Gastrocnemius medialis (tissue), 4 donors: ENCODE measurements at regions not wholly inside any gene's neighbourhood (a gene's known extent, or its start where the extent isn't known, plus 50 kb on each side); places are given as distances from the start of the nearest gene placed in this dataset.

ENCODE experiments used
- ATAC-seq, 2 donors: fragments of 150-250 bp; one replicate each; pipeline ENCODE4 v1.9.1; 2016
- DNase-seq, 2 donors: peaks; one replicate each; pipeline ENCODE4 v3.0.0-alpha.2; 2019
- H3K27ac ChIP-seq, 4 donors: fragments of 200-600 bp; sonication (generic); 1 replicate in 1 of 4; 2 replicates in 3 of 4; pipeline ENCODE4 v1.5.1; 2016 to 2018; ENCODE audit warnings: mild to moderate bottlenecking in 2 of 4, moderate library complexity in 1 of 4
- H3K27me3 ChIP-seq, 3 donors: fragments of 200-600 bp; sonication (generic) in 2 of 3; 1 replicate in 1 of 3; 2 replicates in 2 of 3; pipeline versions ENCODE4 v1.5.1 to v1.6.0; 2016 to 2019; ENCODE audit warnings: mild to moderate bottlenecking in 1 of 3, moderate library complexity in 1 of 3
- H3K36me3 ChIP-seq, 2 donors: fragments of 200-600 bp; sonication (generic) in 1 of 2; one replicate each; pipeline ENCODE4 v1.5.1; 2017 to 2018
- H3K4me1 ChIP-seq, 2 donors: fragments of 200-600 bp; sonication (generic) in 1 of 2; one replicate each; pipeline ENCODE4 v1.5.1; 2016 to 2017; ENCODE audit warnings: mild to moderate bottlenecking in 2 of 2
- H3K4me3 ChIP-seq, 4 donors: fragments of 200-600 bp; sonication (generic) in 3 of 4; 1 replicate in 1 of 4; 2 replicates in 3 of 4; pipeline ENCODE4 v1.5.1; 2016 to 2019; ENCODE audit warnings: mild to moderate bottlenecking in 2 of 4
- H3K9me3 ChIP-seq, 3 donors: fragments of 200-600 bp; sonication (generic) in 2 of 3; 1 replicate in 1 of 3; 2 replicates in 2 of 3; pipeline ENCODE4 v1.5.1; 2016 to 2019
- POLR2A ChIP-seq, 2 donors: fragments of 450-650 bp; IDR thresholded peaks; one replicate each; pipeline ENCODE4 v1.6.1; 2017; ENCODE audit warnings: antibody characterized with exemption in 2 of 2, mild to moderate bottlenecking in 2 of 2, moderate library complexity in 2 of 2
- in situ Hi-C, 4 donors: fragments of 200-750 bp; cut with MboI; loops; one replicate each; pipeline versions ENCODE4 v1.15.0 to v1.8.0; 2017; ENCODE audit warnings: low sequenced_read_pairs in 4 of 4
- intact Hi-C: fragments of 100-400 bp; cut with DNase I; formaldehyde crosslinking; loops from one replicate; pipeline ENCODE4 v1.15.1; 2023; ENCODE audit warnings: low total_unique reads
- TF ChIP-seq, protein P1 (sequence below), 5 experiments: fragments of 450-650 bp in 3 of 5; fragments of 200-600 bp in 2 of 5; sonication (generic) in 2 of 5; IDR thresholded peaks in 4 of 5; conservative IDR thresholded peaks in 1 of 5; 1 replicate in 4 of 5; 2 replicates in 1 of 5; pipeline ENCODE4 v1.5.1; 2016 to 2019; ENCODE audit warnings: antibody characterized with exemption in 5 of 5, mild to moderate bottlenecking in 3 of 5, moderate library complexity in 3 of 5

DNA sequence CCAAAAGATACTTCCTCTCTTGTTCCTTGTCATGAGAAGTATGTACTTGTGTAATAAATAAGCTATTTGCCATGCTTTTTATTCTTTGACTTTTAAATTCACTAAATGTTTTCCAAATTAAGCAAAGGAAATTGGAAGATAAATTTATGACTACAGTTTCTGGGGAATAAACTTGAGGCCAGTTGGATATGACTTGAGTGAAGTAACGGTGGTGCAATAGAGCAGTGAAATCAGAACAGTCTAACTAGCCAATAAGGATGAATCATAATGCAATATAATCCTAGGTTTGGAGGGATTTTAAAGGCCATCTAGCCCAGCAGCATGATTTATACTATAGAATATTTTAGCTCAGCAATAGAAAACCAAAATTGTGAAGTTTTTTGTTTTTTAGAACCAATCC, 183.8 kb upstream of the TCF21 start:
- no peaks in the 10 kb centered on the region for H3K36me3 ChIP-seq
- TF ChIP-seq, protein P1, sequence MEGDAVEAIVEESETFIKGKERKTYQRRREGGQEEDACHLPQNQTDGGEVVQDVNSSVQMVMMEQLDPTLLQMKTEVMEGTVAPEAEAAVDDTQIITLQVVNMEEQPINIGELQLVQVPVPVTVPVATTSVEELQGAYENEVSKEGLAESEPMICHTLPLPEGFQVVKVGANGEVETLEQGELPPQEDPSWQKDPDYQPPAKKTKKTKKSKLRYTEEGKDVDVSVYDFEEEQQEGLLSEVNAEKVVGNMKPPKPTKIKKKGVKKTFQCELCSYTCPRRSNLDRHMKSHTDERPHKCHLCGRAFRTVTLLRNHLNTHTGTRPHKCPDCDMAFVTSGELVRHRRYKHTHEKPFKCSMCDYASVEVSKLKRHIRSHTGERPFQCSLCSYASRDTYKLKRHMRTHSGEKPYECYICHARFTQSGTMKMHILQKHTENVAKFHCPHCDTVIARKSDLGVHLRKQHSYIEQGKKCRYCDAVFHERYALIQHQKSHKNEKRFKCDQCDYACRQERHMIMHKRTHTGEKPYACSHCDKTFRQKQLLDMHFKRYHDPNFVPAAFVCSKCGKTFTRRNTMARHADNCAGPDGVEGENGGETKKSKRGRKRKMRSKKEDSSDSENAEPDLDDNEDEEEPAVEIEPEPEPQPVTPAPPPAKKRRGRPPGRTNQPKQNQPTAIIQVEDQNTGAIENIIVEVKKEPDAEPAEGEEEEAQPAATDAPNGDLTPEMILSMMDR (IDR thresholded peaks at IDR 0.05 in 4 of 5, conservative IDR thresholded peaks at IDR 0.05 in 1 of 5): no peak
- no peak for TF ChIP-seq POLR2A (IDR thresholded peaks at IDR 0.05)
- DNase-seq (no peak), ATAC-seq (peak; percentile 87)
- no peak overlapping the region for H3K4me3 ChIP-seq
- intact Hi-C loops: no loop called here
- H3K27ac ChIP-seq: peak overlapping the region in 2 of 4 donors; percentile 23 to 51
- H3K4me1 ChIP-seq: peaks cover 0 to 7% of the 10 kb centered on the region in 2 donors
- no peaks in the 10 kb centered on the region for H3K27me3 ChIP-seq
- no peaks in the 10 kb centered on the region for H3K9me3 ChIP-seq
- in situ Hi-C loops: loop anchor here in 1 of 4 donors (25.0 kb wide), 1 partner anchor 107 kb away; no protein-coding TSS in a partner anchor

DNA sequence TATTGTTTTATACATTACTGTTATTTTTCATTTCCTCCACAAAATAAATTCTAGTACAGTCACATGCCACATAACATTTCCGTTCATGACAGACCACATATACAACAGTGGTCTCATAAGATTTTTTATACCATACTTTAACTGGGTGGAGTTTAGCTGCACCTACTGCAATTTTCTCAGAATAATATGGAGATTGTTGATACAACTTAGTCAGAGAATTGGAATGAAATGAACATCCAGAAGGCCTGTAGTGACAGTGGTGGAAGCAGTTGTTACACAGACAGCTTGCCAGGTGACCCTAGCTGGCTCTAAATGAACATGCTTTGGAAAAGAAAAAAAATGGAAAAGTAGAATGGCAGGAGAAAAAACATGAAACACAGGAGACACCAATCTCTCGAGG, 183.2 kb upstream of the TCF21 start:
- no peak for TF ChIP-seq POLR2A (IDR thresholded peaks at IDR 0.05)
- TF ChIP-seq, protein P1 (IDR thresholded peaks at IDR 0.05 in 4 of 5, conservative IDR thresholded peaks at IDR 0.05 in 1 of 5): no peak
- Histone ChIP-seq H3K27me3 (no peaks in the 10 kb centered on the region), H3K4me3 (no peak overlapping the region), H3K36me3 (no peaks in the 10 kb centered on the region), H3K27ac (no peak overlapping the region), H3K4me1 (peaks cover 0 to 7% of the 10 kb centered on the region in 2 donors), H3K9me3 (no peaks in the 10 kb centered on the region)
- ATAC-seq: no peak
- intact Hi-C loops: no loop called here
- in situ Hi-C loops: loop anchor here in 1 of 4 donors (25.0 kb wide), 1 partner anchor 107 kb away; no protein-coding TSS in a partner anchor
- no peak for DNase-seq

DNA sequence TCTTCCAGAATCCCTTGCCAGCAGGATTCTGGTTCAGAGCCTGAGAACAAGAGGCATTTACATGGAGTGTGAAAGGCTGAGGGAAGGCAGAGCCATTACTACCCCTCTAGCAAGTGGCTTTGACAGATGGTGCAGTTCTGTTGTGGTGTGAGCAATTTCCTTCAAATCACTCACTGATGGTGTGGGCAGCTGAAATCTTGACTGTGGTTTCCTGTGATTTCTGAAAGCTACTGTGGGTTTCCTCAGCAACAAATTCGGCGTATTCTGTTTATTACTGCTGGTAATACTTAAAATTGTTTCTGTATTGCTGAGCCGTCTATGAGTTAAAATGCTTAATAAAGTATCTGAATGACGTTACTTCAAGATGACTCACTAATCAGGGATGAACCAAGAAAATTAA, 181.5 kb upstream of the TCF21 start:
- intact Hi-C loops: no loop called here
- Histone ChIP-seq H3K9me3 (no peaks in the 10 kb centered on the region), H3K36me3 (no peaks in the 10 kb centered on the region), H3K4me1 (peaks cover 0 to 7% of the 10 kb centered on the region in 2 donors), H3K27ac (no peak overlapping the region), H3K4me3 (no peak overlapping the region), H3K27me3 (no peaks in the 10 kb centered on the region)
- TF ChIP-seq, protein P1 (IDR thresholded peaks at IDR 0.05 in 4 of 5, conservative IDR thresholded peaks at IDR 0.05 in 1 of 5): no peak
- no peak for TF ChIP-seq POLR2A (IDR thresholded peaks at IDR 0.05)
- no peak for DNase-seq
- in situ Hi-C loops: loop anchor here in 1 of 4 donors (25.0 kb wide), 1 partner anchor 105 kb away; no protein-coding TSS in a partner anchor
- ATAC-seq: no peak

DNA sequence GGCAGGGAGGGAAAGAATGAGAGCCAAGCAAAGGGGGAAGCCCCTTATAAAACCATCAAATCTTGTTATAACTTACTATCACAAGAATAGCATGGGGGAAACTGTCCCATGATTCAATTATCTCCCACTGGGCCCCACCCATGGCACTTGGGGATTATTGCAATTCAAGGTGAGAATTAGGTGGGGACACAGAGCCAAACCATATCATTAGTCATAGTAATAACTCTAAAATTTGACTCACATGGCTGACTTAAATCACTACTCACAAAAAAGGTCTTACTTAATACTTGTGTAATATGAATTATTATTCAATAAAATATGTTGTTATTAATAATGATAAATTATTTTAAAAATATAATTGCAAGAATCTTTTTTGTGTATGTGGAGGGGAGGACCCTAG, 178.1 kb upstream of the TCF21 start:
- H3K36me3 ChIP-seq: no peaks in the 10 kb centered on the region
- H3K4me1 ChIP-seq: no peaks in the 10 kb centered on the region
- in situ Hi-C loops: loop anchor here in 1 of 4 donors (25.0 kb wide), 1 partner anchor 101 kb away; no protein-coding TSS in a partner anchor
- no peak overlapping the region for H3K27ac ChIP-seq
- ATAC-seq (no peak), DNase-seq (no peak)
- no peaks in the 10 kb centered on the region for H3K9me3 ChIP-seq
- no peak for TF ChIP-seq POLR2A (IDR thresholded peaks at IDR 0.05)
- TF ChIP-seq, protein P1 (IDR thresholded peaks at IDR 0.05 in 4 of 5, conservative IDR thresholded peaks at IDR 0.05 in 1 of 5): no peak
- no peaks in the 10 kb centered on the region for H3K27me3 ChIP-seq
- no peak overlapping the region for H3K4me3 ChIP-seq
- intact Hi-C loops: no loop called here

DNA sequence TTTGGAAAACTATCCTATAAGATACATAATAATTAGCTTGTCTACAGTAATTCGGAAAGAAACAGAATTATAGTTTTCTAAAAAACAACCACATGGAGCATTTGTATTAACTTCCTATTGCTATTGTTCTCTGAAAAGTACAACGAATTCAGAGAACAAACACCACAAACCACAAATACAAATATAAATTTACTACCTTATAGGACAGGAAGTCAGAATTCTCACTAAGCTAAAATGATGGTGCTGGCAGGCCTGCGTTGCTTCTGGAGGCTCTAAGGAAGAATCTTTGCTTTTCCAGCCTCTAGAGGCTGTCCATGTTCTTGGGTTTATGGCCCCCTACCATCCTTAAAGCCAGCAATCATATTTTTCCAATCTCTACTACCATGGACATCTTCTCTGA, 173.6 kb upstream of the TCF21 start:
- Histone ChIP-seq H3K27me3 (no peaks in the 10 kb centered on the region), H3K4me1 (no peaks in the 10 kb centered on the region), H3K36me3 (no peaks in the 10 kb centered on the region), H3K9me3 (no peaks in the 10 kb centered on the region), H3K27ac (no peak overlapping the region), H3K4me3 (no peak overlapping the region)
- in situ Hi-C loops (loop anchor here in 1 of 4 donors (25.0 kb wide), 1 partner anchor 97 kb away; no protein-coding TSS in a partner anchor), intact Hi-C loops (no loop called here)
- TF ChIP-seq, protein P1 (IDR thresholded peaks at IDR 0.05 in 4 of 5, conservative IDR thresholded peaks at IDR 0.05 in 1 of 5): no peak
- no peak for TF ChIP-seq POLR2A (IDR thresholded peaks at IDR 0.05)
- DNase-seq: no peak
- ATAC-seq: no peak
